Activated naive CD4-positive, alpha-beta T cell treated with anti-CD3 and anti-CD28 coated beads, Interleukin-2, amount 50 U/mL, for 24 hours (primary cell): ENCODE measurements at regions not wholly inside any gene's neighbourhood (a gene's known extent, or its start where the extent isn't known, plus 50 kb on each side); places are given as distances from the start of the nearest gene placed in this dataset.

ENCODE experiments used
- H3K27ac Mint-ChIP-seq: one replicate; pipeline ENCODE4 v1.8.0; 2021; ENCODE audit warnings: mild to moderate bottlenecking, mixed read lengths
- H3K27me3 Mint-ChIP-seq: one replicate; pipeline ENCODE4 v1.8.0; 2021; ENCODE audit warnings: mixed read lengths
- H3K36me3 Mint-ChIP-seq: one replicate; pipeline ENCODE4 v1.8.0; 2021; ENCODE audit warnings: mixed read lengths
- H3K4me1 Mint-ChIP-seq: one replicate; pipeline ENCODE4 v1.8.0; 2021; ENCODE audit warnings: mixed read lengths
- H3K4me3 Mint-ChIP-seq: one replicate; pipeline ENCODE4 v1.8.0; 2021; ENCODE audit warnings: mild to moderate bottlenecking, mixed read lengths
- H3K9me3 Mint-ChIP-seq: one replicate; pipeline ENCODE4 v1.8.0; 2021; ENCODE audit warnings: mixed read lengths

DNA sequence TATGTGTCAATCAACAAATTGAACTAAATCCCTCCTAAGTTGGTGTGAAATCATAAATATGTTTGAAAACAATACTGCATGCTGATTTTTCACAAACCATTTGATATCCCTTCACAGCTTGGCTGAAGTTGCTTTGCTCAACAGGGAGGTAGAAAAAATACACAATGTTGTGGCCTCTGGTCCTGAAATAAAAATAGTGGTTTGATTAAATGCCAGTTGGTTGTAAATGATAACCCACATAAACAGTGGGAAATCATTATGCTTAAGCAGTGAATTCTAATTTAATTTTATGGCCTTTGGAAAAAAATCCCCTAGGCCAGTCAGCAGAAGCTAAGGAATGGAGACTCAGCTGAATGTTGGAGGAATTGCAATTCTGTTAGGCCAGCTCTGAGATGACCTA, 359.4 kb upstream of the CWC22 start:
- no peak overlapping the region for H3K4me3 Mint-ChIP-seq
- H3K9me3 Mint-ChIP-seq, result no peaks in the 10 kb centered on the region
- H3K27ac Mint-ChIP-seq, result no peak overlapping the region
- no peaks in the 10 kb centered on the region for H3K27me3 Mint-ChIP-seq
- H3K36me3 Mint-ChIP-seq, result no peaks in the 10 kb centered on the region
- H3K4me1 Mint-ChIP-seq, result no peaks in the 10 kb centered on the region

DNA sequence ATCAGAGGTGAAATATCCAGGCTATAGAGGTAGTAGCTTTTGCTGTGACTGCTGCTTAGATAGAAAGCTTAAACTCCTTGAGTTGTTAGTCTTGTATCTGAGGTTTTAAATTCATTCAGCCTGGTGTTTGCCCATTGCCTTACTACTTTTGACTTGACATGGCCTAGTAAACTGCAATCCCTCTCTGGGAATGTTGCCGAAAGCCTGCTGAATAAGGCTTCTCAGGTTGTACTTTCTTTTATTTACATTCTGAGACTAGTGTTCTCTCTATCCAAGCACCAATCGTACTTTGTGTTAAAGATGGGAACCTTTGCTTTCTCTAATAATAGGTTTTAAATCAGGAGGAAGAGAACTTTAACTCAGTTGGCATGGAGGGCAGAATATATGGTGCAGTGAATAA, 357.6 kb upstream of the CWC22 start:
- Mint-ChIP-seq H3K27me3 (no peaks in the 10 kb centered on the region), H3K4me1 (peaks cover 4% of the 10 kb centered on the region), H3K9me3 (no peaks in the 10 kb centered on the region), H3K36me3 (no peaks in the 10 kb centered on the region), H3K27ac (no peak overlapping the region), H3K4me3 (no peak overlapping the region)

DNA sequence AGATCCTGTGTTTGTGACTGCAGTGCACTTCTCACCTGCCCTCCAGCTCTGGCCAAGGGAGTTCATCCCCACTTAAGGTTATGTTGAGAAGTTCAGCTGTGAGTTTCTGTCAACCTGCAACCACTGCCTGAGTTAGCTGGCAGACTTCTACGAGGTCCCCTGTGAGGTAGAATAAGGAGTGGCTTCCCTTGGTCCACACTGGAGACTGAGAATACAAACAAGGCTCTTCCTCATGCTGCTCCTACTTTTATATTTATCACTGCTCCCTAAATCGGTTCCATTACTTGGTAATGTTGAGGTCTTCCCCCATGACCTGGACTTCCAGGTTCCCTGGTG, 353.2 kb upstream of the CWC22 start:
- peaks cover 4% of the 10 kb centered on the region for H3K4me1 Mint-ChIP-seq
- H3K36me3 Mint-ChIP-seq, result no peaks in the 10 kb centered on the region
- no peak overlapping the region for H3K4me3 Mint-ChIP-seq
- H3K27me3 Mint-ChIP-seq, result no peaks in the 10 kb centered on the region
- no peaks in the 10 kb centered on the region for H3K9me3 Mint-ChIP-seq
- no peak overlapping the region for H3K27ac Mint-ChIP-seq

DNA sequence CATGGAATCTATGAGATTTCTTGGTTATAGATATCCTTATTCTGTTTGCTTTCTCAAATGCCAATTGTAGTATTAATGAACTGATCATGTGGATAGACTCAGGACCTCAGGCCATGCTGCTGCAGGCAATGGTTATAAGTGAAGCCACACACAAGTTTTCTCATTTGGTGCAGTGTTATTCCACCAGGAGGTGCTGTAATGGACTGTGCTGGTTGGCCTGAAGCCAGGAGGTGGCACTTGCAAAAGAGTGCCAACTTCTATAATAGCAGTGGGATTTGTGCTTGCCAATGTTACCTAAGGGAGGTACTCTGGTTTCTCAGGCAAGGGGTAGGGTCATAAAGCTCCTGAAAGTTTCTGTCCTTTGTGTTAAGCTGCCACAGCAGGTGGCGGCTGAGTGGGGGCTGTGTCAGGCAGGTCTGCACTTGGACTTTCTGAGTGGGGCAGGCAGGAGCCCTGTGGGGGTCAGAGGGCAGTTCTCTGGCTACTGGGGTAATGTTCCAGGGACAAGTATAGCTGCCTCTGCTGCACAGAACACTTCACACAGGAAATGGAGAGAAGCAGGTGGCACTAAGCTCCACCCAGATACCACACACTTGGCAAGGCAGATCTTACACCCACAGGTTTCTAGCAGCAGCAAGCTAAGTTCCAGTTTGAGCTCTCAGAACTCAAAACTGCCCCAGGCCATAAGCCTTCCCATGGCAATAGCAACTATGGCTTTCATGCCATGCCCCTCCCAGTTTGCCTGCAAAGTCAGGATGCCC, 352.6 kb upstream of the CWC22 start:
- Mint-ChIP-seq H3K36me3 (no peaks in the 10 kb centered on the region), H3K9me3 (no peaks in the 10 kb centered on the region), H3K4me3 (no peak overlapping the region), H3K27ac (no peak overlapping the region), H3K27me3 (no peaks in the 10 kb centered on the region), H3K4me1 (peaks cover 4% of the 10 kb centered on the region)

DNA sequence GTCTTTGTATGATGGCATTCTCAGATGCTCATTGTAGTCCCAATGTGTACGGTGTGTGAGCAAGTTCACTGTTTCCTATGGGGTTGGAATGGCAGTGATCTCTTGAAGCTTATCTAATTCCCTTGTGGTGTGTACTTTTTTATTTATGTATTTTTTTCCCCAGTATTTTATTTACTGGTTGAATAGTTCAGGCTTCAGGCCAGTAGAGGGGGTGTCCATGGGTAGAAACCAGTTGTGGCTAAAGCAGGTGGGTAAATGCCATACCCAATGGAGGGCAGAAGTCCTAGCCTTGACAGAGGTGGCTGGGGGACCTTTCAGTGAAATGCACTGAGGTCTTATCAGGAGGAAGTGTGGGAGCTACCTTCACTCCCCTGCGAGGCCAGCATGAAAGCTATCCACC, 351.4 kb upstream of the CWC22 start:
- H3K4me3 Mint-ChIP-seq, result no peak overlapping the region
- H3K36me3 Mint-ChIP-seq, result no peaks in the 10 kb centered on the region
- H3K4me1 Mint-ChIP-seq, result peaks cover 4% of the 10 kb centered on the region
- H3K9me3 Mint-ChIP-seq, result no peaks in the 10 kb centered on the region
- H3K27me3 Mint-ChIP-seq, result no peaks in the 10 kb centered on the region
- H3K27ac Mint-ChIP-seq, result no peak overlapping the region

DNA sequence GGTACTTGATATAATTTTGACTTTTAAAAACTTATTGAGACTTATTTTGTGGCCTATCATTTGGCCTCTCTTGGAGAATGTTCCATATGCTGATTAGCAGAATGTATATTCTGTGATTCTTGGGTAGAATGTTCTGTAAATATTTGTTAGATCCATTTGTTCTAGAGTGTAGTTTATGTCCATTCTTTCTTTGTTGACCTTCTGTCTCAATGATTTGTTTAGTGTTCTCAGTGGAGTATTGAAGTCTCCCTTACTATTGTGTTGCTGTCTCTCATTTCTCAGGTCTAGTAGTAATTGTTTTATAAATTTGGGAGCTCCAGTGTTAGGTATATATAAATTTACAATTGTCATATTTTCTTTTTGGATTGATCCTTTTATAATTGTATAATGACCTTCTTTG, 349.6 kb upstream of the CWC22 start:
- H3K4me1 Mint-ChIP-seq, result peaks cover 4% of the 10 kb centered on the region
- H3K27me3 Mint-ChIP-seq, result no peaks in the 10 kb centered on the region
- H3K27ac Mint-ChIP-seq, result no peak overlapping the region
- H3K36me3 Mint-ChIP-seq, result no peaks in the 10 kb centered on the region
- no peaks in the 10 kb centered on the region for H3K9me3 Mint-ChIP-seq
- H3K4me3 Mint-ChIP-seq, result no peak overlapping the region

DNA sequence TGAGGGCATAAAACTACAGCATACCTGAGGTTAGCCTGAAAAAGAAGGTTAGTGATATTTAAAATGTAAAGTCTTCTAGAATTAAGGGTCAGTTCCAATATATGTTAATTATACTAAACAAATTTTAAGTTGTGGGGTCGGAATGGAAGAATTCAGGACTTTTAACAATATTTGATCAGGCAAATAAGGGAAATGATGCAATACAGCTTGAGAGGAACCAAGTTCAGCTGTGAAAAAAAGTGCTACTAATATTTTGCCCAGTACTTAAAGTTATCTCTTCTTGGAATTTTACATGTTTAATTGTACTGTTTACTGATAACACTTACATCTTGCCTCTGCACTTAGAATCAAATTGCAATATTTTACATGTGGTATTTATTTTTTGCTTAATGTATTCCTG, 345.5 kb upstream of the CWC22 start:
- Mint-ChIP-seq H3K4me1 (no peaks in the 10 kb centered on the region), H3K9me3 (no peaks in the 10 kb centered on the region), H3K36me3 (no peaks in the 10 kb centered on the region), H3K4me3 (no peak overlapping the region), H3K27me3 (no peaks in the 10 kb centered on the region), H3K27ac (no peak overlapping the region)

DNA sequence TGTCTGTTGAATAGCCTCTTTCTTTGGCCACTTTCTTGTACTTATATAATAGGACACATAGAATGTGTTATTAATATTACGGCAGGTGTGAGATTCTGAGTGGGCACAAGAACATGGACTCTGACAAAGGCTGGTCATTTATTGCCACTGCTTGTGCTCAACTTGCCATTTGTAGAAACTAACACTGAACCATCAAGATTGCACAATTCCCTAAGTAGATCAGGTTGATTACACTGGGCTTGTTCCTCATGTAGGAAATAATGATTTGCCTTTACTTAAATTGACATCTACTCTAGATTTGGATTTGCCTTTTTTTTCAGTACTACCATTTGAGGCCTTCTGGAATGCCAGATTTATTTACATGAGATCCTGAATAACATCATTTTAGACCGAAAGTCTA, 342.7 kb upstream of the CWC22 start:
- no peaks in the 10 kb centered on the region for H3K4me1 Mint-ChIP-seq

DNA sequence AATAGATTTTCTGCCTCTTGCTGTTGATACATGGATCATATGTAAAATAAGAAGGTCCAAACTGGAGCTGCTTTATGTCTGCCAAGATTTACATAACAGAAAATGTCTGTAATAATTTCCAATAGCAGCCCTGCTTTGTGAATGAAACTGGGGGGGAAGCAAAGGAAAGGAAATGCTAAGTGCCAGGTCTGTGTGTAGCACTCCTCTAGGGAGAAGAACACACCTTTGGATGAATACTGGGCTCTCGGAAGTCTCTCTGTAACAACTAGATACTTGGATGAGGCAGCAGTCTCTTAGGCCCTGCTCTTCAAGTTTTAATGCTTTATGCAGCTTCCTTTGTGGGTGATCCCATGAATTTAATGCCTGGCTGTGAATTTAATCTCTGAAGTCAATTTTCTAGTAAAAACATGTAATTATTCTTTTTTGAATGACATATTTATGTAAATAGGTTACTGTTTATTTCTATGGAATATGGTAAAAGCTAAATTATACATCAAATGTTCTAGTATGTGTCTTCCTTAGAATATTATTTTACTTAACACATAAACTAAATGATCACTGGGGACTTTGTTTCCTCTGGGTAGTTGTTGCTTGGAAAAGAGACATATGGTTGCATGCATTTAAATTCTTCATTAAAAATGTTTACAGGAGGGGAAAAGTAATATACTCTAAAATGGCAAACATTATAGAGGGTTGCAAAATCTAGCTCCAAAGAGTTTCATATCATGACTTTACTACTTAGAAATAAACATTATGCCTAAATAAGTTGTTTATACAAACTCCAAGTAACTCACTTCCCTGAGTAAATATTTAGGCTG, 336.6 kb upstream of the CWC22 start:
- Mint-ChIP-seq H3K36me3 (no peaks in the 10 kb centered on the region), H3K27ac (no peak overlapping the region), H3K9me3 (no peaks in the 10 kb centered on the region), H3K27me3 (no peaks in the 10 kb centered on the region), H3K4me1 (no peaks in the 10 kb centered on the region), H3K4me3 (no peak overlapping the region)

More for the DNA sequence above, 342.7 kb upstream of the CWC22 start:
- Mint-ChIP-seq H3K27me3 (no peaks in the 10 kb centered on the region), H3K27ac (no peak overlapping the region), H3K9me3 (no peaks in the 10 kb centered on the region), H3K36me3 (no peaks in the 10 kb centered on the region), H3K4me3 (no peak overlapping the region)

DNA sequence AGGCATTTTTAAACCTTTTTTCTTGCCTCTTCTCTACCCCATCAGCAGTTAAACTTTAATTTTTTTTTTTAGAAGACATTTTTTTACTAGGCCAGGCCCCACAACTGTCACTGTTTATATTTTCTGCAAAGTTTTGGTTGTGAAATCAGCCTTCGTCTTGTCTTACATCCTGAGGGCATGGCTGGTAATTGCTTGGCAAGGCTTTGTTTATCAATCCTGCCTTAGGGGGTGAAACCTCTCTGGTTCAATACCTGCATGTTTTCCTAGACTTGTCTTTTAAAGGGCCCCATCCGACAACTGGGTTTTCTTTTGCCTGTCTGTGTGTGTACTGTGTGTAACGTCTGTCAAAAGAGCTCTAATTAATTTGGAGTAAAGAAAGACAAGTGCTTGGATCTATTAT, 330.0 kb upstream of the CWC22 start:
- H3K36me3 Mint-ChIP-seq, result no peaks in the 10 kb centered on the region
- no peak overlapping the region for H3K27ac Mint-ChIP-seq
- H3K9me3 Mint-ChIP-seq, result peaks cover 18% of the 10 kb centered on the region
- H3K4me1 Mint-ChIP-seq, result no peaks in the 10 kb centered on the region
- no peaks in the 10 kb centered on the region for H3K27me3 Mint-ChIP-seq
- no peak overlapping the region for H3K4me3 Mint-ChIP-seq

DNA sequence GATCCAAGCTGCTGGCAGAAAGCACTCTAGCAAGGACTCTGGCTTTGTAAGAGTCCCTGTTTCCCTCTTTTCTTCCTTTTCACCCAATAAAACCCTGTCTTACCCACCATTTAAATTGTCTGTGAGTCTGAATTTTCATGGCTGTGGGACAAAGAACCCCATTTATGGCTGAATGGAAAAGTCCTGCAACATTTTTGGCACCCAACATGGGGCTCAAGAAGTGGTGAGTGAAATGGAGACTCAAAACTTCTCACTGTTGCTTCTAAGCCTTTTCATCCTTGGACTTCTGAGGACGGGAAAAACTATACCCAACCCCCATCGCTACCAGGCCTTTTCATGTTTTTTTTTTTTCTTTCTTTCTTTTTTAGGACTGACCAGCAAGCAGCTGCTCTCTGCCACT, 329.5 kb upstream of the CWC22 start:
- Mint-ChIP-seq H3K36me3 (no peaks in the 10 kb centered on the region), H3K27me3 (no peaks in the 10 kb centered on the region), H3K4me3 (no peak overlapping the region), H3K27ac (no peak overlapping the region), H3K4me1 (no peaks in the 10 kb centered on the region), H3K9me3 (peaks cover 18% of the 10 kb centered on the region)

DNA sequence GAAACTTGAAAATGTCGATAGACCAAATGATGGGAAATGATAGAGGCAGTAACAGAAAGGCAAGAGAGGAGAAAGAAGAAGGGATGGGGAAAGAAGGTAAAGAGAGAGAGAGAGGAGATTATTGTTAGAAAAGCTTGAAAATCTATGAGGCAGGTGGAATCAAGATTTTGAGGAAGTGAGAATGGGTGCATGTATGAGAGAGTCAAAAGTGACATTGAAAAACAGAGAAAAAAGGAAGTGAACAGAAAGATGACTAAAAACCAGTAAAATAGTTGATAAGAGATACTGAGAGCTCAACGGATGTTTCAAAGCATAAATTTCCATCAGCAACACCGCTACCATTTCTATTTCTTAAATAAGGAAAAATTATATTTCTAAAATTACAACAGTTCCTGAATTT, 327.4 kb upstream of the CWC22 start:
- H3K9me3 Mint-ChIP-seq, result peaks cover 23% of the 10 kb centered on the region

DNA sequence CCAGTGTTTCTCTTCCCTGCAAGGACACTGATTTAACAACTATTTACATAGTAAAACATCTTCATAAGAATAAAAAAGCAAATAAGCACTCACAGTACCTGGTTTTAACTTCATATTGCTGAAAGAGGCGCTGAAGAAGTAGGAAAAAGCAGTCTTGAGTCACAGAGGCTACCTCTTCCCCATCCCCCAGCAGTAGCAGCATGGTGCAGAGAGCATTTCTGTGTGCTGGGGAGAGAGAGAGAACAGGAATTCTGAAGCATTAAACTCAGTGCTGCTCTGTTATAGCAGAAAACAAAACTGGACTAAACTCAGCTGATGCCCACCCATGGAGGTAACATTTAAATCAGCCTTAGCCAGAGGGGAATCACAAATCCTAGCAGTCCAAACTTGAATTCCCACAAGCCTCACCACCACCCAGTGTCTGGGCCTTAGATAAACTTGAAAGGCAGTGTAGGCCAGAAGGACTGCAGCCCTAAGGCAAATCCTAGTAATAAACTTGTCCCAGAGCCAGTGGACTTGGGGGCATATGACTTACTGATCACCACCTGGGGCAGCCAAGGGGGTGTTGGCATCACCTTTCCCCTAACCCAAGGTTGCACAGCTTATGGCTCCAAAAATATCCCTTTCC, 321.8 kb upstream of the CWC22 start:
- H3K4me3 Mint-ChIP-seq, result no peak overlapping the region
- H3K27me3 Mint-ChIP-seq, result peaks cover 8% of the 10 kb centered on the region
- H3K9me3 Mint-ChIP-seq, result peaks cover 18% of the 10 kb centered on the region
- H3K36me3 Mint-ChIP-seq, result no peaks in the 10 kb centered on the region
- H3K4me1 Mint-ChIP-seq, result no peaks in the 10 kb centered on the region
- no peak overlapping the region for H3K27ac Mint-ChIP-seq

More for the DNA sequence above, 327.4 kb upstream of the CWC22 start:
- Mint-ChIP-seq H3K27me3 (no peaks in the 10 kb centered on the region), H3K27ac (no peak overlapping the region), H3K4me3 (no peak overlapping the region), H3K4me1 (no peaks in the 10 kb centered on the region), H3K36me3 (no peaks in the 10 kb centered on the region)

DNA sequence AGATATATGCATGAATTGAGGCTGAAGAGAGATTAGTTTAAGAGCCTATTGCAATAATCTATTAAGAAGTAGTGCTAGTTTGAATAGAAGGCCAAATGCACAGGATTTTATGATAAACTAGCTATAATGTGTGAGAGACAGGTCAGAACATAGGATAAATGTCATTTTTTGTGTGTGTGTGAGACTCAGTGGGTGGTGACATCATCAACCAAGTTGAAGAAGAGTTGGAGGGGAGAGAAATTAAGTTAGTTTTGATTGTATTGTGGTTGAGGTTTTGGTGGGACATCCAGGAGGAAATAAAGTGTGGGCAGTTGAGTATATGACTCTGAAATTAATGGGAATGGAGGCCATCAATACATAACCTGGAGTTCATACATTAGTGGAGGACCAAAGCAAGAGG, 320.1 kb upstream of the CWC22 start:
- H3K9me3 Mint-ChIP-seq, result peaks cover 14% of the 10 kb centered on the region

DNA sequence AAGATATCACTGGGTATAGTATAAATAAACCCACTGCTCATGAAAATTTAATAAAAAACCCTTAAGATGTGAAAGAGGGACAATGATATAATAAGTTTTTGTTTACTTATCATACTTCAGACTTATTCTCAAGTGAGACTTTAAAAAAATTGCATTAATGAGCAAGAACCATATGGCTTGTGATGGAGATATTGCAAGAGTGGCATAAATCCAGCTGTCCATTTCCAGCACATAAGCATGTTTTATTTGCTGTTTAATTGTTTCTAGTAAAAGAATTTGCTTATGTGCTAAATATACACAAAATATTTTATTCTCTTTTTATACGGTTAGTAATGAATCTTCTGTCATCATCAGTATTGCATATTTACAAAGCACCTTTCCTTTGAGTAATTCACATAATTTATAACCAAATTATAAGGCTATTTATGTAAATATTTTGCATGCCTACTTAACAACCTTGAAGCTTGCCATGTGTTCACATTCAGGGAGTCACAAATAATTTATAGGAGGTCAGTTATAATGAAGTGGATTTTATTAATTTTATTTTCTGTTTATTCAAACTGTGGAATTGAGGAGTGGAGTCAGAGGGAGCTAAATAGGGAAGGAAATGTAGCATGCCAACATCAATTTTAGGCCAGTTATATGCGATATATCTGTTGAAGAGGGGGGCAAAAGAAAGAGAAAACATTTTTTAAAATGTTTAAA, 318.5 kb upstream of the CWC22 start:
- H3K9me3 Mint-ChIP-seq, result peaks cover 15% of the 10 kb centered on the region
- no peaks in the 10 kb centered on the region for H3K36me3 Mint-ChIP-seq
- no peak overlapping the region for H3K27ac Mint-ChIP-seq
- no peaks in the 10 kb centered on the region for H3K4me1 Mint-ChIP-seq
- no peak overlapping the region for H3K4me3 Mint-ChIP-seq
- peaks cover 8% of the 10 kb centered on the region for H3K27me3 Mint-ChIP-seq

More for the DNA sequence above, 320.1 kb upstream of the CWC22 start:
- H3K27me3 Mint-ChIP-seq, result peaks cover 8% of the 10 kb centered on the region
- H3K27ac Mint-ChIP-seq, result no peak overlapping the region
- no peak overlapping the region for H3K4me3 Mint-ChIP-seq
- no peaks in the 10 kb centered on the region for H3K4me1 Mint-ChIP-seq
- no peaks in the 10 kb centered on the region for H3K36me3 Mint-ChIP-seq

DNA sequence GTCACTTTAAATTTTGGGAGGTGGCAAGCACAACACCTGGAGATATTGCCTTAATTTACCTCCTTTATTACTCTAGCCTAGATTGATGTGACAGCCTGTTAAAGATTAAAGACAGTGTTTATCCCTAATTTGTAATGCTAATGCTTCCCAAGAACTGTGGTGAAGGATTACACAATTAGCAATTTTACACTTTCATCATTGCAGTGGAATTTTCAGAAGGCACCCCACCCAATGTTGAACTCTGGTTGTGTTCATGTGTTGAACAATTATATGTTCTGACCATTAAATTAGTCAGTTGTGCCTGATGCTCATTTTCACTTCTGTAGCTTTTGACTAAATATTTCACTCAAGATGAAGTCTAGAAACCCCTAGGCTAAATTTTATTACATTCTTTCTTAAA, 317.1 kb upstream of the CWC22 start:
- Mint-ChIP-seq H3K4me1 (no peaks in the 10 kb centered on the region), H3K27me3 (peaks cover 8% of the 10 kb centered on the region), H3K4me3 (no peak overlapping the region), H3K27ac (no peak overlapping the region), H3K36me3 (no peaks in the 10 kb centered on the region), H3K9me3 (peaks cover 17% of the 10 kb centered on the region)
